ENCODE measurements at regions not wholly inside any gene's neighbourhood (a gene's known extent, or its start where the extent isn't known, plus 50 kb on each side); places are given as distances from the start of the nearest gene placed in this dataset.

- DNase-seq, result no peak
Measured at GRCh38 chr7:118298771-118299170, 74.3 kb downstream of the ANKRD7 start.

DNA sequence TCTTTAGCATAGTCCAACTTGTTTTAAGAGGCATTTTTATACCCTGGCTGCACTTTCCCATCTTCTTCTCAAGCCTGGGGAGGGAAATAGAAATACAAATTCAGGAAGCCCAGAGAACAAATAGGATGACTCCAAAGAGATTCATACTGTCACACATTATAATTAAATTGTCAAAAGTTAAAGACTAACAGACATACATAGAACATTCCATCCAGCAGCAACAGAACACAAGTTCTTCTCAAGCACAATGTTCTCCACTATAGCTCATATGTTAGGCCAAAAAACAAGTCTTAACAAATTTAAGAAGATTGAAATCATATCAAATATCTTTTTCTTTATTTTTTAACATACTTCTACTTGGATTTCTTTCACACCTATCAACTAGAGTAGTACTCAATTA, 75.7 kb downstream of the ANKRD7 start:
- DNase-seq, result no peak

DNA sequence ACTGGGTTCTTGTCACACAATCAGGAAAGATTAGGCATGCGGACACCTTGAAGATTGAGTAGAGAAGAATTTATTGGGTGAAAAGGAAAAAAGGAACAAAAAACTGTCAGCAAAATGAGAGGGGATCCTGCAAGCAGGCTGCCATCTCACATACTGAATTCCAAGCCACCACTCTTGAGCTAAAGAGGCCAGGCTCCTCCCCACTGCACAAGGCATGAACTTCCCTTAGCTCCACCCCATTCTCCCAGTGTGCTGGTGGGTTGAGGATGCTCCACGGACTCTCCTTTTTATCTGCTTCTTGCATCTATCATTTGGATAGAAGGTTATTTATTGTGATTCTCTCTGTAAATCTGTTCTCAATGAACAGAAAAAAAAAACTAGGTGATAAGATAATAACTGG, 79.6 kb downstream of the ANKRD7 start:
- no peak for DNase-seq

DNA sequence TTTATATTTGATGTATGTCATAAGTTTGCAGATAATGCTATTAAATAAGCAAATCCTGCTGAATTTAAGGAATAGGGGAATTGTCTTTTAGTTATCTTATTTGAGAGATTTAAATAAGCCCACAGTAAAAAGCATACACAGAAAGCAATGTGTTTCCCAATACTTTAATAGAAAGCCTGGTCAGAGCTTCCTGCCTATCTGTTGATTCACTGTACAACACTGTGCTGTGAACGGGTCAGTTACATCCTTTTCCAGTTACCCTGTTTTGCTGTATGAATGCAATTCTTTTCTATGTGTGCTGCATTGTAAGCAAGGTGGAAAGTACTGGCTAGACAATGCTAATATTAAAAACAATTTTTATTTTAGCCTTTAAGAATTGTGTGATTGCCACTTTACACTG, 81.2 kb downstream of the ANKRD7 start:
- no peak for DNase-seq

DNA sequence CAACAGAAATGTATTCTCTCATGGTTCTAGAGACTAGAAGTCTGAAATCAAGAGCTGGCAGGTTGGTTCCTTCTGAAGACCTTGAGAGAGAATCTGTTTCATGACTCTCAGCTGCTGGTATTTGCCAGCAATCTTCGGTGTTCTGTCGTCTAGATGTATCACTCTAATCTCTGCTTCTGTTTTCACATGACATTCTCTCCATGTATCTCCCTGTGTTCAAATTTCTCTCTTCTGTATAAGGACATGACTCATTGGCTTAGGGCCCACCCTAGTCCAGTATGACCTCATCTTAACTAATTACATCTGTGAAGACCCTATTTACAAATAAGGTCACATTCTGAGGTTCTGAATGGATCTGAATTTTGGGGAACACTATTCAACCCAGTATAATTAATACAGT, 82.3 kb downstream of the ANKRD7 start:
- no peak for DNase-seq

- DNase-seq, result no peak
Measured at GRCh38 chr7:118311121-118311836, 86.8 kb downstream of the ANKRD7 start.

GRCh38 chr7:118312051-118312450, 87.5 kb downstream of the ANKRD7 start:
- DNase-seq, result no peak

DNA sequence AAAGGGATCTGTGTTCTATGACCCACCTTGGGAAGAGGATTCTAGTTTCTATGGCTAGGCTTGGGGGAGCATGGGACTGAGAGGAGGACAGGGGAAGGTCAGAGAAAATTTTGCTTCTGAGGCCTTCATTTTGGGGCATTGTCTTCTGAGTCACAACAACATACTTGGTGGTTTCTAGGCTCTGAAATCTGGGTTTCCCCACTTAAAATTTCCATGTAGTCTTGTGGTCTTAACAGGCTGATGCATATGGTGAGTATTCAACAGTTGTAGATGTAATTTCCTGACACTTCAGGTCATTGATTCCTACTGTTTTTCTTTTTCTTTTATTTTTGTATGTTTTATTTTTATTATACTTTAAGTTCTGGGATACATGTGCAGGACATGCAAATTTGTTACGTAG, 88.5 kb downstream of the ANKRD7 start:
- no peak for DNase-seq

GRCh38 chr7:118324790-118325449, 100.4 kb downstream of the ANKRD7 start:
- no peak for DNase-seq

DNA sequence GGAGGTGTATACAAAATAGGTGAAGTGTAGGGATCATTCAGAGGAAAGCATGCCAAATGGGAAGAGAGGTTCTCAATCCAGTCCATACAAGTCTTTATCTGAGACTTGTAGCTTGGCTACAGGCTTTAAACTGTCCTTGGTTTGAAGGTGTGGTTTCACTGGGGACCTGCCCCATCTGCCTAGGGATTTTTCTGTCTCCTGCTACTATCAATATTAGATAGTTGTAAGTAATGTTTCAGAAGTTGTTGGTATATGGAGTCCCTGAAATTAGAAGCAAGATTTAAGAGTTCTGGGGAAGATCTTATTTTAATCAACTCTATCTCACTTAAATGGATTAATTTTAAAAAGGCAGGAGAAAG, 100.9 kb downstream of the ANKRD7 start:
- DNase-seq, result no peak

GRCh38 chr7:118327174-118327573, 102.7 kb downstream of the ANKRD7 start:
- no peak for DNase-seq

DNA sequence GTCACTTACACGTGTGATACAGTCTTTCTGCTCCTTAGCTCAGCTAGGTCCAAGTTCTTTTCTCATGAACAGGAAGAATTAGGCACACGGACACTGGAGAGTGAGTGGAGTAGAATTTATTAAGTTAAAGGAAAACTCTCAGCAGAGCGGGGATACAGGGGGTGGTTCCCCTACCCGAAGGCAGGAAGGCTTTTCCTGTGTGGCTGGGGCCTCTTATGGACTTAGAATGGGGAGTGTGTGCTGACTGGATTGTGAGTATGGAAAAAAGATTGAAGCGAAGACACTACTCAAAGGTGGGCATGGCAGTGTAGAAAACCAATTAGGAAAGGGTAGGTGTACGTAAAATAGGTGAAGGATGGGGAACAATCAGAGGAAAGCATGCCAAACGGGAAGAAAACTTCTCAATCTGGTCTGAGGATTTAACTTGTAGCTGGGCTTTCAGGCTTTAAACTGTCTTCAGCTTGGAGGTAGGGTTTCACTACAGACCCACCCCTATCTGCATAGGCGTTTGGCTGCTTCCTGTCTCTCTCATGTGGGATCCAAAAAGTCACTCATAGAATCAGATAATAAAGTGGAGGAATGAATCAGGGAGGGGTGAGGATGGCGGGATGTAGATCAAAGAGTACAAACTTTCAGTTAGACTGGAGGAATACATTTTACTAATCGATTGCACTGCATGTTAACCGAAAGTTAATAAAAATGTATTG, 104.2 kb downstream of the ANKRD7 start:
- DNase-seq, result no peak

GRCh38 chr7:118330388-118330787, 105.9 kb downstream of the ANKRD7 start:
- no peak for DNase-seq

- no peak for DNase-seq
Measured at GRCh38 chr7:118346748-118347147, 122.2 kb downstream of the ANKRD7 start.

GRCh38 chr7:118349604-118350003, 125.1 kb downstream of the ANKRD7 start:
- no peak for DNase-seq

DNA sequence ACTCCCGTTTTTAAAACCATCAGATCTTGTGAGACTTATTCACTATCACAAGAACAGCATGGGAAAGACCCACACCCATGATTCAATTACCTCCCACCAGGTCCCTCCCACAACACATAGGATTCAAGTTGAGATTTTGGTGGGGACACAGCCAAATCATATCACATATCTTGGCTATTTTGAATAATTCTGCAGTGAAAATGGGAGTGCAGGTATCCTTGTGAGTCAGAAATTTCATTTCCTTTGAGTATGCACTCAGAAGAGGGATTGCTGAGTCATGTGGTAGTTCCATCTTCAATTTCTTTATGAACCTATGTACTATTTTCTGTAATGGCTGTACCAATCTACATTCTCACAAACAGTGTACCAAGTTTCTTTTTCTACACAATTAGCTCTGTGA, 125.8 kb downstream of the ANKRD7 start:
- no peak for DNase-seq

GRCh38 chr7:118352867-118353453, 128.5 kb downstream of the ANKRD7 start:
- peak; percentile 23 to 42 for DNase-seq

DNA sequence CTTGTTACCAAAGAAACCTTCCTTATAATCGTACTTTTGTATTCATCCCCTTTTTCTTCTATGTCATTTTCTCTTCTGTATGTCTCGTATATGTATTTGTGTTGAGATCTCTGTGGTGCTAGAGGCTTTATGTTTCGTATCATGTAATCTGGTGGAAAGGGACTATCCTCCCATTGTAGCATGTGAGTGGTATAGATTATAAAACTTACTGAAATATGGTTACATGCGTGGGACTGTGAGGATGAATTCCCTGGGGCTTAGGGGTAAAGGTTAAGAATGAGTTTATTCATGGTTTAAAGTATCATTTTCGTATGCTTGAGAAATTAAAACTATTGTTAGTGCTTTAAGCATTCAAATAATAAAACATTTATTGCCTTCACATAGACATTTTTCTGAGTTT, 141.9 kb downstream of the ANKRD7 start:
- DNase-seq, result no peak

GRCh38 chr7:118368958-118369357, 144.5 kb downstream of the ANKRD7 start:
- no peak for DNase-seq

GRCh38 chr7:118369987-118370386, 145.5 kb downstream of the ANKRD7 start:
- no peak for DNase-seq

DNA sequence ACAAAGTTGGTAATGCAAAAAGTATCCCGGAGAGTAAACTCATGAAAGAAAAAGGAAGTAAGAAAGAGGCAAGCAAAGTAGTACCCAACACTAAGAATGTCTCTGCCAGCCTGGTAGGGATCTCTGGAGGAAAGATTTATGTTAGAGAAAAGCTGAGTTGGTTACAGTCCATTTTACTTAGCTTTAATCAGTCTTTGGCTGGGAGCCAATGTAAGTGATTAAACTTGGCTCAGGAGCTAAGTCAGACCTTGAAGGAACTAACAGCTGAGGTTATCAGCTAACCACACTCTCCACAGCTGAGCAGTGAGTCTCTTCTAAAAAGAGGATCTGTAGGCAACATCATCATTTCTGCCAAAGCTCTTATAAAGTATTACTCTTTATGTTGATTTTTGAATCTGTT, 148.0 kb downstream of the ANKRD7 start:
- DNase-seq, result no peak

DNA sequence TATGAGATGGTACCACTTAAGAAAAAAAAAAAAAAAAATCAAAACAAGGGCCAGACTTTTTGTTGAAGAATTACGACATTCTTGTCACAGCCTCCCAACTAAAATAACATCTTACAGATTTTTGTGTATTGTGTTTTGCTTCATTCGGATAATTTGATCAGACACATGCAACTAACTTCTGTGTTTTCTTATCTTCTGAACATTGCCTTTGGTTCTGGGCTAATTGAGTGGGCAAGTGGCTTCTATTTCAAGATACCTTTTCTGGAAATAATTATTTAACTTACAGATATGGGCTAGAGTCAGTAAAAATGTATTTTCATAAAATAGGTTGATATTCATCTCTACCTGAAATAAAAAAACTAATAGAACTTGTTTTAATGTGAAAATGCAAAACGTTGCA, 165.1 kb downstream of the ANKRD7 start:
- no peak for DNase-seq

- DNase-seq, result no peak
Measured at GRCh38 chr7:118404211-118404610, 179.7 kb downstream of the ANKRD7 start.

DNA sequence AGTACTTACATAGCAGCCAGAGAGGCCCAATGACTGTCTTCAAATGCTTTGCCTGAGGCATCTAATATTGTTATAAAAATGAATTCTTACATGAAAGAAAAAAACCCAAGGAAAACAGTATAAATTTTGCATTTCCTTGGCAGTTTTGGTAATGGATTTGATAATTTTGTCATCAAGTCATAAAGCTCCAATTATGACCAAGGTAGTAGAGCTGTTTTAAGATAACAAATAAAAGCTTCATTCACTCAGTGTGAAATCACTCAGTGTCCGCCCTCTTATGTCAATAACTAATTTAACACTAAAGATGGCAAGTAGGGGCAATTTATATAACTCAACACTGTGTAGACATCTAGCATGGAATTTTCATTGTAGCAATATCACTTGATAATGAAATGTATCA, 193.9 kb downstream of the ANKRD7 start:
- no peak for DNase-seq

All from SHP77 (cell line).